Mesendoderm (in vitro differentiated cells): ENCODE measurements at regions not wholly inside any gene's neighbourhood (a gene's known extent, or its start where the extent isn't known, plus 50 kb on each side); places are given as distances from the start of the nearest gene placed in this dataset.

Experiments used
- DNase-seq: peaks from one replicate; pipeline ENCODE4 v3.0.0; 2013
- H2AK5ac ChIP-seq: 2 replicates; pipeline ENCODE4 v1.6.1; 2013; ENCODE audit warnings: low read length, inconsistent platforms
- H2BK120ac ChIP-seq: 2 replicates; pipeline ENCODE4 v1.6.1; 2013; ENCODE audit warnings: low read depth, mild to moderate bottlenecking, low read length, moderate library complexity, mixed read lengths
- H2BK15ac ChIP-seq: replicated peaks from 2 replicates; pipeline ENCODE4 v1.6.1; 2013; ENCODE audit warnings: low read depth, mild to moderate bottlenecking, moderate library complexity
- H2BK5ac ChIP-seq: 2 replicates; pipeline ENCODE4 v1.6.1; 2013; ENCODE audit warnings: low read length, inconsistent platforms
- H3K18ac ChIP-seq: 2 replicates; pipeline ENCODE4 v1.6.1; 2013; ENCODE audit warnings: mild to moderate bottlenecking, low read length, mixed read lengths
- H3K23ac ChIP-seq: one replicate; pipeline ENCODE4 v1.6.1; 2013; ENCODE audit warnings: low read length
- H3K27ac ChIP-seq: 2 replicates; pipeline ENCODE4 v1.5.1; 2013; ENCODE audit warnings: low read depth, mild to moderate bottlenecking, inconsistent platforms, low read length, moderate library complexity
- H3K27me3 ChIP-seq: 2 replicates; pipeline ENCODE4 v1.6.1; 2013; ENCODE audit warnings: low read length, control low read depth, mild to moderate bottlenecking, inconsistent platforms; ENCODE audit not compliant: insufficient read depth, poor library complexity
- H3K36me3 ChIP-seq: 2 replicates; pipeline ENCODE4 v1.6.1; 2013; ENCODE audit warnings: low read length, inconsistent platforms; ENCODE audit not compliant: control insufficient read depth, insufficient read depth
- H3K4ac ChIP-seq: one replicate; pipeline ENCODE4 v1.6.1; 2013; ENCODE audit warnings: low read depth, mild to moderate bottlenecking, low read length, moderate library complexity
- H3K4me1 ChIP-seq: 2 replicates; pipeline ENCODE4 v1.6.1; 2013; ENCODE audit warnings: low read depth, low read length, inconsistent platforms; ENCODE audit not compliant: control insufficient read depth
- H3K4me2 ChIP-seq: 2 replicates; pipeline ENCODE4 v1.6.1; 2013; ENCODE audit warnings: low read length
- H3K4me3 ChIP-seq: 2 replicates; pipeline ENCODE4 v1.5.1; 2013; ENCODE audit warnings: mild to moderate bottlenecking, low read length
- H3K56ac ChIP-seq: one replicate; pipeline ENCODE4 v1.6.1; 2013; ENCODE audit warnings: low read length
- H3K79me1 ChIP-seq: 2 replicates; pipeline ENCODE4 v1.6.1; 2013; ENCODE audit warnings: low read length, inconsistent platforms
- H3K79me2 ChIP-seq: 2 replicates; pipeline ENCODE4 v1.6.1; 2013; ENCODE audit warnings: mild to moderate bottlenecking, low read length; ENCODE audit not compliant: control insufficient read depth, insufficient read depth
- H3K9ac ChIP-seq: 2 replicates; pipeline ENCODE4 v1.6.1; 2013; ENCODE audit warnings: low read length, inconsistent platforms
- H4K5ac ChIP-seq: one replicate; pipeline ENCODE4 v1.6.1; 2013; ENCODE audit warnings: low read length
- H4K8ac ChIP-seq: one replicate; pipeline ENCODE4 v1.6.1; 2013; ENCODE audit warnings: low read depth, mild to moderate bottlenecking, control low read depth, low read length, moderate library complexity
- WGBS: extraction: QIAGEN DNeasy Blood & Tissue Kit; methylation state at CpG from one replicate; pipeline ENCODE4 v1.1.7; 2013; ENCODE audit warnings: low lambda C conversion rate, missing lambda C conversion rate; ENCODE audit not compliant: insufficient coverage; ENCODE audit errors: extremely low coverage; 5-methylcytosine and 5-hydroxymethylcytosine counted together

- no peaks in the 10 kb centered on the region for H3K4me1 ChIP-seq
- no peak overlapping the region for H3K18ac ChIP-seq
- H3K27ac ChIP-seq, result no peak overlapping the region
- H4K5ac ChIP-seq, result no peak overlapping the region
- H2BK15ac ChIP-seq, result no peak overlapping the region
- H3K56ac ChIP-seq, result no peak overlapping the region
- no peak overlapping the region for H3K23ac ChIP-seq
- H4K8ac ChIP-seq, result no peak overlapping the region
- WGBS, result no CpG with 5 or more reads among the region's 2 CpGs
- no peaks in the 10 kb centered on the region for H3K27me3 ChIP-seq
- H3K4ac ChIP-seq, result no peak overlapping the region
- H3K9ac ChIP-seq, result no peak overlapping the region
- H3K79me1 ChIP-seq, result no peaks in the 10 kb centered on the region
- no peak overlapping the region for H3K4me3 ChIP-seq
- no peak overlapping the region for H3K4me2 ChIP-seq
- DNase-seq, result no peak
- no peaks in the 10 kb centered on the region for H3K79me2 ChIP-seq
- no peaks in the 10 kb centered on the region for H3K36me3 ChIP-seq
- H2BK5ac ChIP-seq, result no peak overlapping the region
- H2BK120ac ChIP-seq, result no peak overlapping the region
- H2AK5ac ChIP-seq, result no peak overlapping the region
Observed at GRCh38 chr3:88312256-88312655, 162.5 kb downstream of the C3orf38 start.

DNA sequence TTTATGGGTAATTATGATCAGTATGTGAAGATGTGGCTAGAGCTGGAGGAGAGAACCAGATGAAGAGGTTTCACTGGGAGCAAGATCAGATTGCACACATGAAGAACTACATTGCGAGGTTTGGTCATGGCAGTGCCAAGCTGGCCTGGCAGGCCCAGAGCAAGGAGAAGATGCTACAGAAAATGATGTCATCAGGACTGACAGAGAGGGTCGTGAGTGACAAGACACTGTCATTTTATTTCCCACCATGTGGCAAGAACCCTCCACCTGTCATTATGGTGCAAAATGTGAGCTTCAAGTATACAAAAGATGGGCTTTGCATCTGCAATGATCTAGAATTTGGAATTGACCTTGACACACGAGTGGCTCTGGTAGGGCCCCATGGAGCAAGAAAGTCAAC lies 168.3 kb downstream of the C3orf38 start:
- Histone ChIP-seq H3K23ac (no peak overlapping the region), H2BK15ac (no peak overlapping the region), H3K79me1 (no peaks in the 10 kb centered on the region), H3K4me3 (no peak overlapping the region), H3K27ac (no peak overlapping the region), H3K79me2 (no peaks in the 10 kb centered on the region), H4K8ac (no peak overlapping the region), H2BK120ac (no peak overlapping the region), H3K4me2 (no peak overlapping the region), H2AK5ac (no peak overlapping the region), H3K9ac (no peak overlapping the region), H2BK5ac (no peak overlapping the region), H4K5ac (no peak overlapping the region), H3K36me3 (no peaks in the 10 kb centered on the region), H3K56ac (no peak overlapping the region), H3K27me3 (no peaks in the 10 kb centered on the region), H3K4ac (no peak overlapping the region), H3K4me1 (no peaks in the 10 kb centered on the region), H3K18ac (no peak overlapping the region)
- DNase-seq, result no peak
- no CpG with 5 or more reads among the region's 3 CpGs for WGBS

- Histone ChIP-seq H2BK15ac (no peak overlapping the region), H3K4me1 (no peaks in the 10 kb centered on the region), H2AK5ac (no peak overlapping the region), H3K56ac (no peak overlapping the region), H3K9ac (no peak overlapping the region), H2BK5ac (no peak overlapping the region), H3K4ac (no peak overlapping the region), H3K79me2 (no peaks in the 10 kb centered on the region), H3K36me3 (no peaks in the 10 kb centered on the region), H3K23ac (no peak overlapping the region), H4K5ac (no peak overlapping the region), H3K4me3 (no peak overlapping the region), H3K27ac (no peak overlapping the region), H4K8ac (no peak overlapping the region), H2BK120ac (no peak overlapping the region), H3K4me2 (no peak overlapping the region), H3K18ac (no peak overlapping the region), H3K79me1 (no peaks in the 10 kb centered on the region), H3K27me3 (no peaks in the 10 kb centered on the region)
- WGBS, result no CpG with 5 or more reads among the region's 3 CpGs
- DNase-seq, result no peak
Observed at GRCh38 chr3:88321363-88322050, 171.7 kb downstream of the C3orf38 start.

DNA sequence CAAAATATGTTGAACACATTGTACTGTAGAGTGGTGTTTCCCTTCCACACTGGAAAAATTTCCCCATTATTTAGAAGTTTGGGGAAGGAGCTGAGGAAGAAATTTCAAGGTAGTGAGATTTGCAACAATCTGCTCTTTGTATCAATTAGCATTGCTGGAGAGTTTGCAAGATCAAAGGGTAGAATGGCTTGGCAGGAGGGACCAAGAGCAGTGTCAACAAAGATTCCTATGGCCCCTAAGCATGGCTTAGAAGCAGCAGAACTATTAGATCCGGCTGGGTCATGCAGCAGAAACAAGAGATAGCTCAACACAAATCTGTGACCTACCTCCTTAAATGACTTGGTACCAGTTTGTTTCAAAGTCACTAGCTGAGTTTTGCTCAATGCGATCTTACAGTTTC lies 175.0 kb downstream of the C3orf38 start:
- Histone ChIP-seq H3K27ac (no peak overlapping the region), H3K56ac (no peak overlapping the region), H2AK5ac (no peak overlapping the region), H4K8ac (no peak overlapping the region), H3K79me2 (no peaks in the 10 kb centered on the region), H3K4me3 (no peak overlapping the region), H3K4me1 (no peaks in the 10 kb centered on the region), H3K4ac (no peak overlapping the region), H2BK5ac (no peak overlapping the region), H3K9ac (no peak overlapping the region), H3K23ac (no peak overlapping the region), H4K5ac (no peak overlapping the region), H3K79me1 (no peaks in the 10 kb centered on the region), H2BK15ac (no peak overlapping the region), H3K4me2 (no peak overlapping the region), H3K27me3 (no peaks in the 10 kb centered on the region), H3K36me3 (no peaks in the 10 kb centered on the region), H3K18ac (no peak overlapping the region), H2BK120ac (no peak overlapping the region)
- DNase-seq, result no peak
- no CpG with 5 or more reads among the region's 2 CpGs for WGBS

DNA sequence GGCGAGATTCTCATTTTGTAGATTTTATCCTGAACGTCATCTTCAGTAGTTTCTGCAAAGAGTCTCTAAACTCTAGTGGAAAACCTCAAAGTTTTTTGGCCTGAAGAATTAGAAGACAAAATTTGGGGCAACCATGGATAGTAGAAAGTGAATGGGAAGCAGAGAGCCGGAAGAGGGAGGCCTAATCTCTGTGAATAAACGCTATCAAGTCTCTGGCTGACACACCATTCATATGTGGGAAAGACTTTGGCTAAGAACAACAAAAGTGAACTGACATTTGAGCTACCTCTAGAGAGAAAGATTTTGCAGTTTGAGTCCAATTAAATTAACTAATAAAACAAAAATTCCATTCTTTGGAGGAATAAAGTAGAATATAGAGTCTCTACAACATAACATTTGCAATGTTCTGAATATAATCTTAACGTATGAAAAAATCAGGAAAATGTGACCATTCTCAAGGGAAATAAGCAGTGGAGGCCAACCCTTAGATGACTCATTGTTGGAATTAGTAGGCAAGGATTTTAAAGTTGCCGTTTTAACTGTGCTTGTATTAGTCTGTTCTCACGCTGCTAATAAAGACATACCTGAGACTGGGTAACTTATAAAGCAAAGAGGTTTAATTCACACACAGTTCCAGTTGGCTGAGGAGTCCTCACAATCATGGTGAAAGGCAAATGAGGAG lies 184.6 kb downstream of the C3orf38 start:
- no peak overlapping the region for H3K56ac ChIP-seq
- no peak for DNase-seq
- H4K8ac ChIP-seq, result no peak overlapping the region
- H3K9ac ChIP-seq, result no peak overlapping the region
- H3K4me1 ChIP-seq, result no peaks in the 10 kb centered on the region
- H3K27ac ChIP-seq, result no peak overlapping the region
- H3K79me1 ChIP-seq, result no peaks in the 10 kb centered on the region
- no peak overlapping the region for H4K5ac ChIP-seq
- H3K4ac ChIP-seq, result no peak overlapping the region
- no peaks in the 10 kb centered on the region for H3K36me3 ChIP-seq
- WGBS, result no CpG with 5 or more reads among the region's 7 CpGs
- no peak overlapping the region for H3K4me3 ChIP-seq
- H3K23ac ChIP-seq, result no peak overlapping the region
- no peaks in the 10 kb centered on the region for H3K79me2 ChIP-seq
- no peak overlapping the region for H3K18ac ChIP-seq
- no peak overlapping the region for H2AK5ac ChIP-seq
- H2BK15ac ChIP-seq, result no peak overlapping the region
- H3K27me3 ChIP-seq, result no peaks in the 10 kb centered on the region
- H3K4me2 ChIP-seq, result no peak overlapping the region
- H2BK5ac ChIP-seq, result no peak overlapping the region
- H2BK120ac ChIP-seq, result no peak overlapping the region

DNA sequence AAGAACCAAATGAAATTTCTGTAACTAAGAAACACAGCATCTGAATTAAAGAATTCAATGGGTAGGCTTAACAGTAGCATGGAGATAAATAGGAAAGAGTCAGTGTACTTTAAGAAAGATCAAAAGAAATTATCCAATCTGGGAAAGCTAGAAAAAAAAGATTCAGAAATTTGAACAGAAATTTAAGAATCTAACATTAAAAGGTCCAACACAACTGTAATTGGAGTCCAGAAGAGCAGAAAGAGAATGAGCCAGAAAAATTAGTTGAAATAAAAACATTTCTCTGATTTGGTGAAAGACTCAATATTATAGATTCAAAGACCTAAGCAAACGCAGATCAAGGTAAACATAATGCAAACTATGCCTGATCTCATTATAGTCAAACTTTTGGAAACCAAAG lies 187.1 kb downstream of the C3orf38 start:
- Histone ChIP-seq H4K8ac (no peak overlapping the region), H3K18ac (no peak overlapping the region), H4K5ac (no peak overlapping the region), H3K79me2 (no peaks in the 10 kb centered on the region), H3K27ac (no peak overlapping the region), H3K9ac (no peak overlapping the region), H2AK5ac (no peak overlapping the region), H3K36me3 (no peaks in the 10 kb centered on the region), H3K4ac (no peak overlapping the region), H2BK5ac (no peak overlapping the region), H3K4me2 (no peak overlapping the region), H3K4me1 (no peaks in the 10 kb centered on the region), H3K79me1 (no peaks in the 10 kb centered on the region), H3K56ac (no peak overlapping the region), H3K23ac (no peak overlapping the region), H3K4me3 (no peak overlapping the region), H2BK15ac (no peak overlapping the region), H2BK120ac (no peak overlapping the region), H3K27me3 (no peaks in the 10 kb centered on the region)
- no peak for DNase-seq
- no CpG with 5 or more reads among the region's 1 CpG for WGBS
